ENCODE measurements at regions not wholly inside any gene's neighbourhood (a gene's known extent, or its start where the extent isn't known, plus 50 kb on each side); places are given as distances from the start of the nearest gene placed in this dataset.

GRCh38 chr11:59302991-59303390 lies 55.7 kb upstream of the OR5AN1 start:
- DNase-seq (ENCODE audit: low spot score) = no peak
- Mint-ChIP-seq H3K4me1 (ENCODE audit: low read depth) (no peaks in the 10 kb centered on the region), H3K27ac (ENCODE audit: unreplicated experiment) (no peak overlapping the region), H3K27me3 (ENCODE audit: low read depth) (peaks cover 6% of the 10 kb centered on the region), H3K9me3 (ENCODE audit: low read depth) (peaks cover 14% of the 10 kb centered on the region), H3K4me3 (ENCODE audit: unreplicated experiment) (no peak overlapping the region), H3K36me3 (ENCODE audit: low read depth) (peaks cover 1% of the 10 kb centered on the region)
- no peak for TF ChIP-seq CTCF (IDR thresholded peaks at IDR 0.05)

- Mint-ChIP-seq H3K36me3 (ENCODE audit: low read depth) (no peaks in the 10 kb centered on the region), H3K4me1 (ENCODE audit: low read depth) (no peaks in the 10 kb centered on the region), H3K27ac (ENCODE audit: unreplicated experiment) (no peak overlapping the region), H3K9me3 (ENCODE audit: low read depth) (peaks cover 5% of the 10 kb centered on the region), H3K27me3 (ENCODE audit: low read depth) (peaks cover 29% of the 10 kb centered on the region), H3K4me3 (ENCODE audit: unreplicated experiment) (no peak overlapping the region)
- no peak for DNase-seq (ENCODE audit: low spot score)
- TF ChIP-seq CTCF (IDR thresholded peaks at IDR 0.05) = no peak
Observed at GRCh38 chr11:59295435-59295834, 63.3 kb upstream of the OR5AN1 start.

DNA sequence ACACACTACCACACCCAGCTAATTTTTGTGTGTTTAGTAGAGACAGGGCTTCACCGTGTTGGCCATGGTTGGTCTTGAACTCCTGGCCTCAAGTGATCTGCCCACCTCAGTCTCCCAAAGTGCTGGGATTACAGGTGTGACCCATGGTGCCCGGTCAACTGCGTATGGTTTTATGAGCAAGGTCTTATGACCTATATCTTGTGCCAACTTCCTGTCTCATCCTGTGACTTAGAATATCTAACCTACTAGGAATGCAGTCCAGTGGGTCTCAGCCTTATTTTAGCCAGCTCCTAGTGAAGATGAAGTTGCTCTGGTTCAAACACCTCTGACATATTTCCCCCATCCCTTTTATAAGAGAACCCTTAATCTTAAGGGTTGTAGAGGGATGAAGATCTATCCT lies 66.1 kb upstream of the OR5AN1 start:
- H3K36me3 Mint-ChIP-seq (ENCODE audit: low read depth) = no peaks in the 10 kb centered on the region
- DNase-seq (ENCODE audit: low spot score) = no peak
- H3K27me3 Mint-ChIP-seq (ENCODE audit: low read depth) = peaks cover 40% of the 10 kb centered on the region
- no peak for TF ChIP-seq CTCF (IDR thresholded peaks at IDR 0.05)
- no peak overlapping the region for H3K27ac Mint-ChIP-seq (ENCODE audit: unreplicated experiment)
- no peaks in the 10 kb centered on the region for H3K4me1 Mint-ChIP-seq (ENCODE audit: low read depth)
- peaks cover 5% of the 10 kb centered on the region for H3K9me3 Mint-ChIP-seq (ENCODE audit: low read depth)
- no peak overlapping the region for H3K4me3 Mint-ChIP-seq (ENCODE audit: unreplicated experiment)

- DNase-seq (ENCODE audit: low spot score) = no peak
- no peak overlapping the region for H3K27ac Mint-ChIP-seq (ENCODE audit: unreplicated experiment)
- H3K9me3 Mint-ChIP-seq (ENCODE audit: low read depth) = peaks cover 5% of the 10 kb centered on the region
- H3K27me3 Mint-ChIP-seq (ENCODE audit: low read depth) = peaks cover 47% of the 10 kb centered on the region
- no peaks in the 10 kb centered on the region for H3K4me1 Mint-ChIP-seq (ENCODE audit: low read depth)
- H3K36me3 Mint-ChIP-seq (ENCODE audit: low read depth) = no peaks in the 10 kb centered on the region
- H3K4me3 Mint-ChIP-seq (ENCODE audit: unreplicated experiment) = no peak overlapping the region
- no peak for TF ChIP-seq CTCF (IDR thresholded peaks at IDR 0.05)
Observed at GRCh38 chr11:59291228-59291627, 67.5 kb upstream of the OR5AN1 start.

GRCh38 chr11:59289356-59290181 lies 69.1 kb upstream of the OR5AN1 start:
- H3K4me3 Mint-ChIP-seq (ENCODE audit: unreplicated experiment) = no peak overlapping the region
- peaks cover 54% of the 10 kb centered on the region for H3K27me3 Mint-ChIP-seq (ENCODE audit: low read depth)
- no peak for TF ChIP-seq CTCF (IDR thresholded peaks at IDR 0.05)
- no peak for DNase-seq (ENCODE audit: low spot score)
- peaks cover 5% of the 10 kb centered on the region for H3K9me3 Mint-ChIP-seq (ENCODE audit: low read depth)
- H3K36me3 Mint-ChIP-seq (ENCODE audit: low read depth) = no peaks in the 10 kb centered on the region
- no peak overlapping the region for H3K27ac Mint-ChIP-seq (ENCODE audit: unreplicated experiment)
- H3K4me1 Mint-ChIP-seq (ENCODE audit: low read depth) = no peaks in the 10 kb centered on the region
